ENCODE measurements at regions not wholly inside any gene's neighbourhood (a gene's known extent, or its start where the extent isn't known, plus 50 kb on each side); places are given as distances from the start of the nearest gene placed in this dataset.

- TF ChIP-seq SUZ12 (IDR thresholded peaks at IDR 0.05; ENCODE audit: extremely low read depth, insufficient read depth, insufficient read length) (no peak), YY1 (IDR thresholded peaks at IDR 0.05; ENCODE audit: insufficient read depth, insufficient read length) (no peak), ZNF274 (IDR thresholded peaks at IDR 0.05; ENCODE audit: low read depth, low read length) (no peak)
These were observed 977.8 kb upstream of the TENM3 start for GRCh38 chr4:181265370-181265769.

Measured in NT2/D1 (cell line).